SKM-1 (cell line): ENCODE measurements at regions not wholly inside any gene's neighbourhood (a gene's known extent, or its start where the extent isn't known, plus 50 kb on each side); places are given as distances from the start of the nearest gene placed in this dataset.
"Not testable (repeated sequence)": the region's sequence is repeated elsewhere in the genome, so short reads cannot be mapped to it uniquely, and the experiment has no call there.

Experiments used
- DNase-seq: peaks from one replicate; lab custom pipeline; 2025; ENCODE audit not compliant: unreplicated experiment; lab: John Stamatoyannopoulos, UW

GRCh38 chr12:87349681-87350080, 679.5 kb downstream of the C12orf50 start:
- DNase-seq: no peak

GRCh38 chr12:87348071-87348470, 681.1 kb downstream of the C12orf50 start:
- DNase-seq: no peak

- DNase-seq: no peak
These were observed 684.5 kb downstream of the C12orf50 start for GRCh38 chr12:87344699-87345098.

- DNase-seq: no peak
These were observed 690.5 kb downstream of the C12orf50 start for GRCh38 chr12:87338681-87339080.

GRCh38 chr12:87336814-87337336, 692.3 kb downstream of the C12orf50 start:
- no peak for DNase-seq

GRCh38 chr12:87332987-87333726, 696.0 kb downstream of the C12orf50 start:
- DNase-seq: no peak

- DNase-seq: not testable (repeated sequence)
These were observed 699.1 kb downstream of the C12orf50 start for GRCh38 chr12:87330071-87330555.

- DNase-seq: no peak
These were observed 699.9 kb downstream of the C12orf50 start for GRCh38 chr12:87329076-87329863.

GRCh38 chr12:87323369-87323768, 705.8 kb downstream of the C12orf50 start:
- no peak for DNase-seq

- no peak for DNase-seq
These were observed 708.5 kb downstream of the C12orf50 start for GRCh38 chr12:87320724-87321123.

- no peak for DNase-seq
These were observed 711.9 kb downstream of the C12orf50 start for GRCh38 chr12:87317302-87317701.

- no peak for DNase-seq
These were observed 718.0 kb downstream of the C12orf50 start for GRCh38 chr12:87311206-87311605.

- DNase-seq: no peak
These were observed 719.1 kb downstream of the C12orf50 start for GRCh38 chr12:87310126-87310525.

- DNase-seq: no peak
These were observed 723.7 kb downstream of the C12orf50 start for GRCh38 chr12:87305481-87305880.

- DNase-seq: no peak
These were observed 724.8 kb downstream of the C12orf50 start for GRCh38 chr12:87304406-87304805.

- no peak for DNase-seq
These were observed 725.7 kb downstream of the C12orf50 start for GRCh38 chr12:87303396-87304012.

GRCh38 chr12:87302126-87302745, 727.0 kb downstream of the C12orf50 start:
- DNase-seq: no peak

- DNase-seq: no peak
These were observed 738.7 kb downstream of the C12orf50 start for GRCh38 chr12:87290505-87290904.

GRCh38 chr12:87283886-87284285, 745.3 kb downstream of the C12orf50 start:
- DNase-seq: no peak

GRCh38 chr12:87283111-87283510, 746.1 kb downstream of the C12orf50 start:
- no peak for DNase-seq

GRCh38 chr12:87280893-87281292, 748.3 kb downstream of the C12orf50 start:
- DNase-seq: no peak
